Right lobe of liver (tissue), 6 donors: ENCODE measurements at regions not wholly inside any gene's neighbourhood (a gene's known extent, or its start where the extent isn't known, plus 50 kb on each side); places are given as distances from the start of the nearest gene placed in this dataset.
"Not testable (repeated sequence)": the region's sequence is repeated elsewhere in the genome, so short reads cannot be mapped to it uniquely, and the experiment has no call there.

Experiments
- ATAC-seq, 4 donors: fragments of 200-7000 bp; cut with Tn5 transposase; one replicate each; pipeline ENCODE4 v1.9.1; 2020; ENCODE audit warnings: mild to moderate bottlenecking in 4 of 4, moderate library complexity in 4 of 4
- DNase-seq, 3 donors: peaks; one replicate each; pipeline ENCODE4 v3.0.0-alpha.2; 2020
- H3K27ac ChIP-seq, 3 donors: fragments of 200-600 bp; one replicate each; pipeline ENCODE4 v1.8.0; 2022
- H3K27me3 ChIP-seq, 2 donors: fragments of 200-600 bp; one replicate each; pipeline ENCODE4 v1.8.0; 2022
- H3K36me3 ChIP-seq, 4 donors: fragments of 200-600 bp; sonication (generic) in 1 of 4; one replicate each; pipeline versions ENCODE4 v1.5.1 to v1.8.0; 2017 to 2022; ENCODE audit warnings: control low read depth in 1 of 4
- H3K4me1 ChIP-seq, 4 donors: fragments of 200-600 bp; sonication (generic) in 1 of 4; one replicate each; pipeline versions ENCODE4 v1.5.1 to v1.8.0; 2017 to 2022; ENCODE audit warnings: control low read depth in 1 of 4
- H3K4me3 ChIP-seq, 3 donors: fragments of 200-600 bp; one replicate each; pipeline ENCODE4 v1.8.0; 2022
- H3K9me3 ChIP-seq, 4 donors: fragments of 200-600 bp; sonication (generic) in 1 of 4; one replicate each; pipeline versions ENCODE4 v1.5.1 to v1.8.0; 2017 to 2022; ENCODE audit warnings: control low read depth in 1 of 4
- POLR2A ChIP-seq: fragments of 450-650 bp; IDR thresholded peaks from one replicate; pipeline ENCODE4 v1.6.1; 2017; ENCODE audit warnings: antibody characterized with exemption, mild to moderate bottlenecking
- WGBS: methylation state at CpG from one replicate; pipeline ENCODE4 v1.1.6; 2018; ENCODE audit warnings: low coverage, low lambda C conversion rate; ENCODE audit not compliant: insufficient coverage; ENCODE audit errors: missing lambda C conversion rate; 5-methylcytosine and 5-hydroxymethylcytosine counted together
- intact Hi-C, 2 donors: fragments of 100-400 bp; cut with DNase I; formaldehyde crosslinking; loops; one replicate each; pipeline versions ENCODE4 v1.11.2 to v1.14.1; 2022
- TF ChIP-seq, protein P1 (sequence below), 4 donors: fragments of 200-600 bp in 3 of 4; fragments of 450-650 bp in 1 of 4; IDR thresholded peaks; one replicate each; pipeline versions ENCODE4 v1.5.1 to v1.8.0; 2016 to 2022; ENCODE audit warnings: antibody characterized with exemption in 4 of 4, mild to moderate bottlenecking in 2 of 4
- donor health status: DM: no; HTN: yes; CAD: no.
- donor health status: DM: no; HTN: no; CAD: no.
- donor health status: DM: no; HTN: no; CAD: no.
- donor health status: DM: no; HTN: yes; CAD: no.
- donor health status: DM: no; HTN: yes; CAD: no.

DNA sequence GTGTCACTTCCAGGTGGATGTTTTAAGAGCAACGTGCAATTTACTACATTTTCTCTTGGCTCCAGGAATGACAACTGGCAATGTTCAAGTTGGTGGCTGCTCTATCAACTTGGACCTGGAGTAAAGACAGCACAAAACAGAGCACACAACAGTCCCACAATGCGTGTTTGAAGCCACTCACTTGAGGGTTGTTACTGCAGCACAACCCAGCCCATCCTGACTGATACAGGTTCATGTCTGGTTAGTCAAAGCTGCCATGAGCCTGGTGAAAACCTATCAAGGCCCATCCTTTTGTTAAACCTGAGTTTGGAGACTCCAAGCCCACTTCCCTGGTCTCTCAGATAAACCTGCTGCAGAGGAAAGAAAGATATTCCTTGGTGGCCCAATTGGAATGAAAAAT, 81.1 kb upstream of the LARP1 start:
- intact Hi-C loops, result no loop called here

DNA sequence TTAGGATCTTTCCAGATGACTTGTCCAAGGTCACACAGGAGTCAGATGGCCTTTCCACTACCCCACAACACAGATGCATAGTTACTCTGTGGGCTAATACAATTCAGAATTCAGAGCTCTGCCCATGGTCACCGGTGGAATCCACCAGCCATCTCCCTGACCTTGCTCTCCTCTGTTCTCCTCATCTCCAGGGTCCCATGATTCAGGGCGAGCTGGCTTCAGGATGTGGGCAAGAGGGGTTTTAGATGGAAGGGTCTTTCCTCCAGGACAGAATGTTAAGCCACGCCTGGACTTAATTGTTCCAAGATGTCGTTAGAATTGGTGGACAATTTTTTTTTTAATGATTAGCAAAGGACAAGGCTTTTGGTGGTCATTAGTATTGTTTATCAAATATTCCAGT, 81.7 kb upstream of the LARP1 start:
- 100% methylated on average over 2 of the region's 4 CpGs for WGBS
- Histone ChIP-seq H3K27me3 (no peaks in the 10 kb centered on the region), H3K9me3 (no peaks in the 10 kb centered on the region), H3K27ac (no peak overlapping the region), H3K36me3 (no peaks in the 10 kb centered on the region), H3K4me1 (no peaks in the 10 kb centered on the region), H3K4me3 (no peak overlapping the region)
- no peak for ATAC-seq
- TF ChIP-seq, protein P1, sequence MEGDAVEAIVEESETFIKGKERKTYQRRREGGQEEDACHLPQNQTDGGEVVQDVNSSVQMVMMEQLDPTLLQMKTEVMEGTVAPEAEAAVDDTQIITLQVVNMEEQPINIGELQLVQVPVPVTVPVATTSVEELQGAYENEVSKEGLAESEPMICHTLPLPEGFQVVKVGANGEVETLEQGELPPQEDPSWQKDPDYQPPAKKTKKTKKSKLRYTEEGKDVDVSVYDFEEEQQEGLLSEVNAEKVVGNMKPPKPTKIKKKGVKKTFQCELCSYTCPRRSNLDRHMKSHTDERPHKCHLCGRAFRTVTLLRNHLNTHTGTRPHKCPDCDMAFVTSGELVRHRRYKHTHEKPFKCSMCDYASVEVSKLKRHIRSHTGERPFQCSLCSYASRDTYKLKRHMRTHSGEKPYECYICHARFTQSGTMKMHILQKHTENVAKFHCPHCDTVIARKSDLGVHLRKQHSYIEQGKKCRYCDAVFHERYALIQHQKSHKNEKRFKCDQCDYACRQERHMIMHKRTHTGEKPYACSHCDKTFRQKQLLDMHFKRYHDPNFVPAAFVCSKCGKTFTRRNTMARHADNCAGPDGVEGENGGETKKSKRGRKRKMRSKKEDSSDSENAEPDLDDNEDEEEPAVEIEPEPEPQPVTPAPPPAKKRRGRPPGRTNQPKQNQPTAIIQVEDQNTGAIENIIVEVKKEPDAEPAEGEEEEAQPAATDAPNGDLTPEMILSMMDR (IDR thresholded peaks at IDR 0.05), result no peak
- TF ChIP-seq POLR2A, result no peak
- no peak for DNase-seq
- intact Hi-C loops, result no loop called here

More for the DNA sequence above, 81.1 kb upstream of the LARP1 start:
- H3K27me3 ChIP-seq, result no peaks in the 10 kb centered on the region
- no peak overlapping the region for H3K27ac ChIP-seq
- no peaks in the 10 kb centered on the region for H3K4me1 ChIP-seq
- H3K36me3 ChIP-seq, result no peaks in the 10 kb centered on the region
- DNase-seq (no peak), ATAC-seq (no peak)
- TF ChIP-seq, protein P1 (IDR thresholded peaks at IDR 0.05), result no peak
- no peak for TF ChIP-seq POLR2A
- no peaks in the 10 kb centered on the region for H3K9me3 ChIP-seq
- no peak overlapping the region for H3K4me3 ChIP-seq
- WGBS, result 78% methylated on average over 1 of the region's 2 CpGs

GRCh38 chr5:154669913-154670312, 85.3 kb upstream of the LARP1 start:
- intact Hi-C loops, H3K9me3 ChIP-seq: not testable (repeated sequence)

GRCh38 chr5:154669402-154669801, 85.8 kb upstream of the LARP1 start:
- Histone ChIP-seq H3K27ac (no peak overlapping the region), H3K27me3 (no peaks in the 10 kb centered on the region), H3K4me3 (no peak overlapping the region), H3K9me3 (no peaks in the 10 kb centered on the region), H3K4me1 (no peaks in the 10 kb centered on the region), H3K36me3 (no peaks in the 10 kb centered on the region)
- no peak for TF ChIP-seq POLR2A
- TF ChIP-seq, protein P1 (IDR thresholded peaks at IDR 0.05), result no peak
- no peak for DNase-seq
- no peak for ATAC-seq
- 64% methylated on average over 3 of the region's 7 CpGs for WGBS
- intact Hi-C loops, result no loop called here

More at GRCh38 chr5:154669913-154670312, 85.3 kb upstream of the LARP1 start:
- H3K4me3 ChIP-seq, H3K36me3 ChIP-seq, ATAC-seq, DNase-seq, H3K4me1 ChIP-seq, H3K27ac ChIP-seq, H3K27me3 ChIP-seq: not testable (repeated sequence)
- WGBS, result 80% methylated on average over 2 of the region's 8 CpGs

DNA sequence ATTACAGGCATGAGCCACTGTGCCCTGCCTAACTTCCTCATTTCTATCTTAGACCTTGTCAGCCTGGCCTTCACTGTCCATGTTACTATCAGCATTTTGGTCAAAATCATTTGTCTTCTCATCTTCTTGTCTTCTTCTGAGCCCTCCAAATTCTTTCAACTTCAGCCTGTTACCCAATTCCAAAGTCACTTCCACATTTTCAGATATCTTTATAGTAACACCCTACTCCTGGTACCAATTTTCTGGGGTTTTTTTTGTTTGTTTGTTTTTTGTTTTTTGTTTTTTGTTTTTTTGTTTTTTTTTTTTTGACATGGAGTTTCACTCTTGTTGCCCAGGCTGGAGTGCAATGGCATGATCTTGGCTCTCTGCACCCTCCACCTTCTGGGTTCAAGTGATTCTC, 90.3 kb upstream of the LARP1 start:
- DNase-seq (no peak), ATAC-seq (no peak)
- H3K36me3 ChIP-seq, result no peaks in the 10 kb centered on the region
- no peak overlapping the region for H3K4me3 ChIP-seq
- H3K4me1 ChIP-seq, result no peaks in the 10 kb centered on the region
- H3K27me3 ChIP-seq, result no peaks in the 10 kb centered on the region
- no peaks in the 10 kb centered on the region for H3K9me3 ChIP-seq
- no peak overlapping the region for H3K27ac ChIP-seq
- no peak for TF ChIP-seq POLR2A
- TF ChIP-seq, protein P1 (IDR thresholded peaks at IDR 0.05), result no peak
- intact Hi-C loops, result no loop called here
